GM21619 (cell line): ENCODE measurements at regions not wholly inside any gene's neighbourhood (a gene's known extent, or its start where the extent isn't known, plus 50 kb on each side); places are given as distances from the start of the nearest gene placed in this dataset.

Source experiments
- ATAC-seq: cut with Tn5 transposase; IDR thresholded peaks from one replicate; pipeline ENCODE4 v1.9.1; 2021; ENCODE audit not compliant: unreplicated experiment

- ATAC-seq = no peak
These were observed 189.0 kb upstream of the CDKN3 start for GRCh38 chr14:54207476-54208462.

GRCh38 chr14:54208751-54209150, 188.1 kb upstream of the CDKN3 start:
- ATAC-seq = no peak

- no peak for ATAC-seq
These were observed 187.1 kb upstream of the CDKN3 start for GRCh38 chr14:54209511-54210250.

- ATAC-seq = no peak
These were observed 185.1 kb upstream of the CDKN3 start for GRCh38 chr14:54211551-54212308.

GRCh38 chr14:54213536-54213935, 183.3 kb upstream of the CDKN3 start:
- ATAC-seq = no peak

- ATAC-seq = no peak
These were observed 180.0 kb upstream of the CDKN3 start for GRCh38 chr14:54216827-54217226.

- no peak for ATAC-seq
These were observed 177.3 kb upstream of the CDKN3 start for GRCh38 chr14:54219261-54220070.

- ATAC-seq = no peak
These were observed 176.6 kb upstream of the CDKN3 start for GRCh38 chr14:54220071-54220703.

- no peak for ATAC-seq
These were observed 175.9 kb upstream of the CDKN3 start for GRCh38 chr14:54220704-54221431.

- ATAC-seq = no peak
These were observed 175.4 kb upstream of the CDKN3 start for GRCh38 chr14:54221432-54221803.

GRCh38 chr14:54221971-54222370, 174.8 kb upstream of the CDKN3 start:
- no peak for ATAC-seq

- ATAC-seq = no peak
These were observed 172.9 kb upstream of the CDKN3 start for GRCh38 chr14:54223831-54224402.

GRCh38 chr14:54225457-54226060, 171.2 kb upstream of the CDKN3 start:
- ATAC-seq = no peak

GRCh38 chr14:54226103-54226502, 170.7 kb upstream of the CDKN3 start:
- no peak for ATAC-seq

- ATAC-seq = no peak
These were observed 170.2 kb upstream of the CDKN3 start for GRCh38 chr14:54226558-54226957.

- no peak for ATAC-seq
These were observed 167.7 kb upstream of the CDKN3 start for GRCh38 chr14:54229136-54229535.

- ATAC-seq = no peak
These were observed 166.2 kb upstream of the CDKN3 start for GRCh38 chr14:54230645-54231044.

GRCh38 chr14:54232735-54233134, 164.1 kb upstream of the CDKN3 start:
- no peak for ATAC-seq

- ATAC-seq = no peak
These were observed 155.3 kb upstream of the CDKN3 start for GRCh38 chr14:54241517-54241916.
